Neural cell (in vitro differentiated cells): ENCODE measurements at regions not wholly inside any gene's neighbourhood (a gene's known extent, or its start where the extent isn't known, plus 50 kb on each side); places are given as distances from the start of the nearest gene placed in this dataset.

ENCODE experiments used
- EZH2 ChIP-seq: fragments of 200-600, 300-800 bp; shearing (Covaris generic), sonication (generic); IDR thresholded peaks from 2 replicates; pipeline ENCODE4 v1.6.1; 2014; ENCODE audit warnings: antibody characterized with exemption, low read length, borderline replicate concordance, mild to moderate bottlenecking; ENCODE audit not compliant: insufficient read depth, poor library complexity, severe bottlenecking
- MXI1 ChIP-seq: fragments of 450-650 bp; conservative IDR thresholded peaks from 2 replicates; pipeline ENCODE4 v1.6.1; 2014; ENCODE audit warnings: antibody characterized with exemption, mild to moderate bottlenecking; ENCODE audit not compliant: poor library complexity, severe bottlenecking
- RAD21 ChIP-seq: fragments of 450-650 bp; conservative IDR thresholded peaks from 2 replicates; pipeline ENCODE4 v1.6.1; 2014; ENCODE audit warnings: antibody characterized with exemption, mild to moderate bottlenecking, moderate library complexity
- TF ChIP-seq, protein P1 (sequence below): fragments of 450-650 bp; IDR thresholded peaks from 2 replicates; pipeline ENCODE4 v1.5.1; 2014; ENCODE audit warnings: antibody characterized with exemption, mild to moderate bottlenecking, moderate library complexity; ENCODE audit not compliant: poor library complexity, severe bottlenecking

DNA sequence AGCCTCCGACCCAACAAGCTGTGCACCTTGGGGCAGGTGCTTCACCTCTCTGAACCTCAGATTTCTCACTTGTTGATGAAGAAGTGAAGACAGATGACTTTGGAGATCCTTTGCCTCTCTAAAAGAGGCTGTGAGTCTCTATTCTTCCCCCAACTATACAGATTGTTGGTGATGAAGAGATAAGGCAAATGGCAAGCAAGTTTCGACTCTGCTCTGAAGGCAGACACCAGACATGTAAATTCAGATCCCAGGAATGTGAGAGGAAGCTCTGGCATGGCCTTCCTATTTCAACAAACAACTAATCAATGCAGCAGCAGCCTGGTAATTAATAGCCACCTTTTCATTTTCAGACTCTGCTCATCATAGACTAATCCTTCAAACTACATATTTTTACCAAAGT lies 74.2 kb upstream of the EGR2 start:
- TF ChIP-seq, protein P1, sequence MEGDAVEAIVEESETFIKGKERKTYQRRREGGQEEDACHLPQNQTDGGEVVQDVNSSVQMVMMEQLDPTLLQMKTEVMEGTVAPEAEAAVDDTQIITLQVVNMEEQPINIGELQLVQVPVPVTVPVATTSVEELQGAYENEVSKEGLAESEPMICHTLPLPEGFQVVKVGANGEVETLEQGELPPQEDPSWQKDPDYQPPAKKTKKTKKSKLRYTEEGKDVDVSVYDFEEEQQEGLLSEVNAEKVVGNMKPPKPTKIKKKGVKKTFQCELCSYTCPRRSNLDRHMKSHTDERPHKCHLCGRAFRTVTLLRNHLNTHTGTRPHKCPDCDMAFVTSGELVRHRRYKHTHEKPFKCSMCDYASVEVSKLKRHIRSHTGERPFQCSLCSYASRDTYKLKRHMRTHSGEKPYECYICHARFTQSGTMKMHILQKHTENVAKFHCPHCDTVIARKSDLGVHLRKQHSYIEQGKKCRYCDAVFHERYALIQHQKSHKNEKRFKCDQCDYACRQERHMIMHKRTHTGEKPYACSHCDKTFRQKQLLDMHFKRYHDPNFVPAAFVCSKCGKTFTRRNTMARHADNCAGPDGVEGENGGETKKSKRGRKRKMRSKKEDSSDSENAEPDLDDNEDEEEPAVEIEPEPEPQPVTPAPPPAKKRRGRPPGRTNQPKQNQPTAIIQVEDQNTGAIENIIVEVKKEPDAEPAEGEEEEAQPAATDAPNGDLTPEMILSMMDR = no peak
- TF ChIP-seq RAD21 = no peak
- TF ChIP-seq EZH2 = no peak
- no peak for TF ChIP-seq MXI1
